HepG2 (cell line): ENCODE measurements at regions not wholly inside any gene's neighbourhood (a gene's known extent, or its start where the extent isn't known, plus 50 kb on each side); places are given as distances from the start of the nearest gene placed in this dataset.

ENCODE experiments used
- ATAC-seq: fragments of 200-7000 bp; cut with Tn5 transposase; 3 replicates; pipeline ENCODE4 v1.9.1; 2020; ENCODE audit warnings: mild to moderate bottlenecking, moderate library complexity
- BruUV-seq: library from RNA; stranded (reverse); fragments of 400-500 nt; replicated peaks from 2 replicates; lab custom pipeline; 2021; lab: Mats Ljungman, UMichigan
- CTCF ChIA-PET: fragments of 300-600 bp; formaldehyde crosslinking; extraction: SDS; loops from one replicate; lab custom pipeline; 2021; ENCODE audit warnings: low total read pairs, inconsistent platforms, low intra/inter-chr PET ratio; lab: Yijun Ruan, JAX
- POLR2A ChIA-PET: fragments of 350-600 bp; sonication (Branson Sonifier 250); formaldehyde crosslinking; loops from one replicate; lab custom pipeline; 2020; ENCODE audit warnings: antibody characterized with exemption, inconsistent platforms; lab: Yijun Ruan, JAX
- DNase-seq: peaks from one replicate; pipeline ENCODE4 v3.0.0-alpha.2; 2015; ENCODE audit warnings: low spot score
- FAIRE-seq: peaks from 3 replicates; lab custom pipeline; 2011; peaks lifted over from hg19 to GRCh38; lab: Jason Lieb, UNC
- H2AFZ ChIP-seq: one replicate; pipeline ENCODE4 v1.6.1; 2011; ENCODE audit warnings: low read length, inconsistent platforms
- H3K27ac ChIP-seq: fragments of 300-600 bp; 3 replicates; pipeline ENCODE4 v1.8.0; 2011; ENCODE audit warnings: mixed run types, mild to moderate bottlenecking, mixed read lengths, low read length, inconsistent platforms; ENCODE audit not compliant: insufficient read depth; ENCODE audit errors: extremely low read length
- H3K27me3 ChIP-seq, 2 experiments: fragments of 200-600 bp in 1 of 2; 2 replicates in 1 of 2; 3 replicates in 1 of 2; pipeline versions ENCODE4 v1.6.0 to v1.8.0; 2011; ENCODE audit warnings: low read length in 2 of 2, mild to moderate bottlenecking in 2 of 2, moderate library complexity in 2 of 2, inconsistent platforms in 1 of 2; ENCODE audit not compliant: insufficient read depth in 2 of 2, control insufficient read depth in 1 of 2
- H3K36me3 ChIP-seq, 2 experiments: fragments of 200-600 bp in 1 of 2; replicated peaks in 1 of 2; 2 replicates in 1 of 2; 3 replicates in 1 of 2; pipeline versions ENCODE4 v1.5.1 to v1.8.0; 2011; ENCODE audit warnings: low read length in 2 of 2, inconsistent platforms in 1 of 2; ENCODE audit not compliant: insufficient read depth in 2 of 2, control insufficient read depth in 1 of 2
- H3K4me1 ChIP-seq: 2 replicates; pipeline ENCODE4 v1.5.1; 2012; ENCODE audit warnings: low read length, inconsistent platforms; ENCODE audit not compliant: insufficient read depth
- H3K4me2 ChIP-seq: 2 replicates; pipeline ENCODE4 v1.6.0; 2011; ENCODE audit warnings: low read depth, low read length, inconsistent platforms
- H3K4me3 ChIP-seq, 3 experiments: fragments of 200-600 bp in 1 of 3; sonication (generic), shearing (Covaris generic) in 1 of 3; replicated peaks in 1 of 3; 2 replicates each; pipeline ENCODE4 v1.5.1; 2011 to 2016; ENCODE audit warnings: low read length in 3 of 3, inconsistent platforms in 2 of 3, low read depth in 2 of 3, mild to moderate bottlenecking in 2 of 3, control low read depth in 1 of 3, mixed read lengths in 1 of 3; ENCODE audit not compliant: insufficient read depth in 1 of 3
- H3K79me2 ChIP-seq: one replicate; pipeline ENCODE4 v1.6.1; 2011; ENCODE audit warnings: low read length, inconsistent platforms; ENCODE audit not compliant: insufficient read depth
- H3K9ac ChIP-seq: 2 replicates; pipeline ENCODE4 v1.6.0; 2011; ENCODE audit warnings: mild to moderate bottlenecking, low read depth, low read length, inconsistent platforms; ENCODE audit not compliant: insufficient read depth
- H3K9me3 ChIP-seq: 2 replicates; pipeline ENCODE4 v1.5.1; 2012; ENCODE audit warnings: mild to moderate bottlenecking, low read length
- H4K20me1 ChIP-seq: 2 replicates; pipeline ENCODE4 v1.6.0; 2011; ENCODE audit warnings: inconsistent platforms, mild to moderate bottlenecking, low read length, moderate library complexity; ENCODE audit not compliant: insufficient read depth
- GATAD1 ChIP-seq: IDR thresholded peaks from 2 replicates; pipeline ENCODE4 v1.6.1; 2016; ENCODE audit warnings: missing genetic modification reagents, missing compliant biosample characterization
- MXI1 ChIP-seq: IDR thresholded peaks from 3 replicates; pipeline ENCODE4 v1.6.1; 2012; ENCODE audit warnings: low read depth, low read length, inconsistent platforms, borderline replicate concordance
- NR1H2 ChIP-seq: sonication (generic); formaldehyde crosslinking; IDR thresholded peaks from 2 replicates; pipeline ENCODE4 v1.8.1; 2022; ENCODE audit warnings: low read depth, missing genetic modification reagents, borderline replicate concordance
- PLRG1 ChIP-seq: fragments of 450-650 bp; conservative IDR thresholded peaks from 2 replicates; pipeline ENCODE4 v1.6.1; 2016
- POLR2AphosphoS2 ChIP-seq: IDR thresholded peaks from 2 replicates; pipeline ENCODE4 v1.6.1; 2011; ENCODE audit warnings: low read depth, low read length, improper control_type of control experiment
- RFX1 ChIP-seq: fragments of 450-650 bp; IDR thresholded peaks from 2 replicates; pipeline ENCODE4 v1.6.1; 2017
- SMAD1 ChIP-seq: sonication (generic); formaldehyde crosslinking; IDR thresholded peaks from 2 replicates; pipeline ENCODE4 v1.4.0; 2020; ENCODE audit warnings: missing genetic modification reagents, low read depth, mild to moderate bottlenecking, borderline replicate concordance
- SP140L ChIP-seq: sonication (generic); formaldehyde crosslinking; IDR thresholded peaks from 2 replicates; pipeline ENCODE4 v1.4.0; 2020; ENCODE audit warnings: missing genetic modification reagents, borderline replicate concordance
- TCF7 ChIP-seq: sonication (generic); IDR thresholded peaks from 2 replicates; pipeline ENCODE4 v1.6.1; 2016; ENCODE audit warnings: antibody characterized with exemption, low read depth
- ZBTB8A ChIP-seq: sonication (generic); formaldehyde crosslinking; IDR thresholded peaks from 2 replicates; pipeline ENCODE4 v1.4.0; 2020; ENCODE audit warnings: mild to moderate bottlenecking, low read depth, missing genetic modification reagents, borderline replicate concordance
- ZFP62 ChIP-seq: sonication (generic); formaldehyde crosslinking; IDR thresholded peaks from 2 replicates; pipeline ENCODE4 v1.4.0; 2020; ENCODE audit warnings: missing genetic modification reagents
- ZNF10 ChIP-seq: sonication (generic); formaldehyde crosslinking; IDR thresholded peaks from 2 replicates; pipeline ENCODE4 v1.4.0; 2020; ENCODE audit warnings: mild to moderate bottlenecking, low read depth, missing genetic modification reagents, borderline replicate concordance
- ZNF235 ChIP-seq: sonication (generic); formaldehyde crosslinking; IDR thresholded peaks from 2 replicates; pipeline ENCODE4 v1.8.1; 2023; ENCODE audit warnings: mild to moderate bottlenecking, missing genetic modification reagents, borderline replicate concordance
- ZNF577 ChIP-seq: sonication (generic); formaldehyde crosslinking; IDR thresholded peaks from 2 replicates; pipeline ENCODE4 v1.4.0; 2020; ENCODE audit warnings: mild to moderate bottlenecking, low read depth, missing genetic modification reagents, borderline replicate concordance
- ZNF674 ChIP-seq: sonication (generic); formaldehyde crosslinking; IDR thresholded peaks from 2 replicates; pipeline ENCODE4 v1.5.0; 2020; ENCODE audit warnings: low read depth, mild to moderate bottlenecking, missing genetic modification reagents
- ZNF879 ChIP-seq: sonication (generic); formaldehyde crosslinking; IDR thresholded peaks from 2 replicates; pipeline ENCODE4 v1.8.1; 2023; ENCODE audit warnings: missing genetic modification reagents
- WGBS: methylation state at CpG from one replicate; pipeline ENCODE4 v1.1.6; 2017; ENCODE audit warnings: low lambda C conversion rate; 5-methylcytosine and 5-hydroxymethylcytosine counted together
- in situ Hi-C: cut with HindIII; loops from 2 replicates; pipeline ENCODE4 v1.10.0; 2017; ENCODE audit warnings: low pct_unique_long_range_greater_than_20kb; ENCODE audit not compliant: extremely low pct_ligation_motif_present
- intact Hi-C: fragments of 100-400 bp; cut with micrococcal nuclease; formaldehyde crosslinking; loops from one replicate; pipeline ENCODE4 v1.10.0; 2022; ENCODE audit not compliant: unreplicated experiment
- TF ChIP-seq, protein P1 (sequence below): IDR thresholded peaks from 2 replicates; pipeline ENCODE4 v1.6.1; 2016
- TF ChIP-seq, protein P2 (sequence below): sonication (generic); formaldehyde crosslinking; IDR thresholded peaks from 2 replicates; pipeline ENCODE4 v1.5.0; 2020; ENCODE audit warnings: missing genetic modification reagents

DNA sequence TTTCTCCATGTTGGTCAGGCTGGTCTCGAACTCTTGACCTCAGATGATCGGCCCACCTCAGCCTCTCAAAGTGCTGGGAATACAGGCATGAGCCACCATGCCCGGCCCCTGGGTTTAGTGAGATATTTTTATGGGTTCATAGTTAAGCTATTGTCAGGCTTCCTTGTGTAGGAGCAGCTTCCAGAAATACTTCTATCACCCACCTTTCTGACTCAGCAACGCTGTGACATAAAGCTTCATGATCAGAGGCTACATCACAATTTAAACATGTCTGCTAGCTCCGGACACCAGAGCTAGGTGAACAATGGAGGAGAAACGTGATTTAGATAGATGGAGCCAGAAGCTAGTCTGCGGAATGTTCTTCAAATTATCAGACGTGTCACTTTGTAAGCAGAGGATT is 295.8 kb upstream of the LYZL1 start:
- Histone ChIP-seq H3K9ac (no peak overlapping the region), H3K36me3 (no peaks in the 10 kb centered on the region), H3K9me3 (no peaks in the 10 kb centered on the region), H3K4me3 (no peak overlapping the region), H3K4me1 (peaks cover 34% of the 10 kb centered on the region), H3K27me3 (no peaks in the 10 kb centered on the region), H3K79me2 (no peaks in the 10 kb centered on the region), H2AFZ (no peak overlapping the region), H3K27ac (no peak overlapping the region), H4K20me1 (no peaks in the 10 kb centered on the region), H3K4me2 (no peak overlapping the region)
- FAIRE-seq (no peak), DNase-seq (no peak), ATAC-seq (no peak)
- no peak for TF ChIP-seq POLR2AphosphoS2
- no peak for TF ChIP-seq ZFP62 (CRISPR knock-in tag)
- TF ChIP-seq, protein P1, sequence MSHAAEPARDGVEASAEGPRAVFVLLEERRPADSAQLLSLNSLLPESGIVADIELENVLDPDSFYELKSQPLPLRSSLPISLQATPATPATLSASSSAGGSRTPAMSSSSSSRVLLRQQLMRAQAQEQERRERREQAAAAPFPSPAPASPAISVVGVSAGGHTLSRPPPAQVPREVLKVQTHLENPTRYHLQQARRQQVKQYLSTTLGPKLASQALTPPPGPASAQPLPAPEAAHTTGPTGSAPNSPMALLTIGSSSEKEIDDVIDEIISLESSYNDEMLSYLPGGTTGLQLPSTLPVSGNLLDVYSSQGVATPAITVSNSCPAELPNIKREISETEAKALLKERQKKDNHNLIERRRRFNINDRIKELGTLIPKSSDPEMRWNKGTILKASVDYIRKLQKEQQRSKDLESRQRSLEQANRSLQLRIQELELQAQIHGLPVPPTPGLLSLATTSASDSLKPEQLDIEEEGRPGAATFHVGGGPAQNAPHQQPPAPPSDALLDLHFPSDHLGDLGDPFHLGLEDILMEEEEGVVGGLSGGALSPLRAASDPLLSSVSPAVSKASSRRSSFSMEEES (CRISPR knock-in tag) = no peak
- TF ChIP-seq PLRG1 = no peak
- no peak for TF ChIP-seq TCF7
- no peak for TF ChIP-seq RFX1
- TF ChIP-seq, protein P2, sequence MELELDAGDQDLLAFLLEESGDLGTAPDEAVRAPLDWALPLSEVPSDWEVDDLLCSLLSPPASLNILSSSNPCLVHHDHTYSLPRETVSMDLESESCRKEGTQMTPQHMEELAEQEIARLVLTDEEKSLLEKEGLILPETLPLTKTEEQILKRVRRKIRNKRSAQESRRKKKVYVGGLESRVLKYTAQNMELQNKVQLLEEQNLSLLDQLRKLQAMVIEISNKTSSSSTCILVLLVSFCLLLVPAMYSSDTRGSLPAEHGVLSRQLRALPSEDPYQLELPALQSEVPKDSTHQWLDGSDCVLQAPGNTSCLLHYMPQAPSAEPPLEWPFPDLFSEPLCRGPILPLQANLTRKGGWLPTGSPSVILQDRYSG = no peak
- TF ChIP-seq GATAD1 (CRISPR knock-in tag) = no peak
- TF ChIP-seq ZNF10 (CRISPR knock-in tag) = no peak
- no peak for TF ChIP-seq NR1H2
- TF ChIP-seq SP140L (CRISPR knock-in tag) = no peak
- no peak for TF ChIP-seq ZNF879 (CRISPR knock-in tag)
- no peak for TF ChIP-seq SMAD1 (CRISPR knock-in tag)
- TF ChIP-seq ZNF674 (CRISPR knock-in tag) = no peak
- TF ChIP-seq ZNF577 (CRISPR knock-in tag) = no peak
- no peak for TF ChIP-seq ZBTB8A (CRISPR knock-in tag)
- TF ChIP-seq ZNF235 = no peak
- TF ChIP-seq MXI1 = no peak
- CTCF ChIA-PET = no interaction called here
- intact Hi-C loops = loop anchor here (5.0 kb wide), 3 partner anchors 116 to 256 kb away; no protein-coding TSS in a partner anchor
- no TSS peak for BruUV-seq
- WGBS = 81% methylated on average over 8 of the region's 8 CpGs
- POLR2A ChIA-PET = interaction anchor here (1.1 to 1.2 kb wide), 2 partner anchors 44 to 275 kb away, joined by 3 read pairs; no protein-coding TSS in a partner anchor
- in situ Hi-C loops = loop anchor here (5.0 kb wide), 1 partner anchor 316 kb away; the partner anchor contains the start of gene BAMBI
